ENCODE measurements at regions not wholly inside any gene's neighbourhood (a gene's known extent, or its start where the extent isn't known, plus 50 kb on each side); places are given as distances from the start of the nearest gene placed in this dataset.
"Not testable (repeated sequence)": the region's sequence is repeated elsewhere in the genome, so short reads cannot be mapped to it uniquely, and the experiment has no call there.

DNA sequence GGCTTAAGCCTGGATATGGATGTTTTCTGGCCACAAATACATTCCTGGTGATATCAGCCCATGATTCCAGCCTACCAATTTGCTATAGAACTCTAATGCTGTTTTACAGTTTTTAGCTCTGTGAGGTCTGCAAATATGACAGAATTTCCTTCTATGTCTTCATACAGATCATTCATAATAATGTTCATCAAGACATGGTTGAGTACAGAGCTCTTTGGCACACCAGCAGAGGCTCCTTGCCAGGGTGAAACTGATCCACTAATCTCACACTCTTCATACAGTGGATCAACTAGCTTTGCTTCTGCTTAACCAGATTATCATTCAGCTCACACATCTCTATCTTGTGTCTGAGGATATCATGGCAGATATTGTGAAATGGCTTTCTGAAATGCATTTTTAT is 672.1 kb downstream of the STK39 start:
- DNase-seq: no peak

- no peak for DNase-seq
Measured at GRCh38 chr2:167572883-167573619, 674.3 kb downstream of the STK39 start.

GRCh38 chr2:167570370-167570769 is 677.0 kb downstream of the STK39 start:
- no peak for DNase-seq

DNA sequence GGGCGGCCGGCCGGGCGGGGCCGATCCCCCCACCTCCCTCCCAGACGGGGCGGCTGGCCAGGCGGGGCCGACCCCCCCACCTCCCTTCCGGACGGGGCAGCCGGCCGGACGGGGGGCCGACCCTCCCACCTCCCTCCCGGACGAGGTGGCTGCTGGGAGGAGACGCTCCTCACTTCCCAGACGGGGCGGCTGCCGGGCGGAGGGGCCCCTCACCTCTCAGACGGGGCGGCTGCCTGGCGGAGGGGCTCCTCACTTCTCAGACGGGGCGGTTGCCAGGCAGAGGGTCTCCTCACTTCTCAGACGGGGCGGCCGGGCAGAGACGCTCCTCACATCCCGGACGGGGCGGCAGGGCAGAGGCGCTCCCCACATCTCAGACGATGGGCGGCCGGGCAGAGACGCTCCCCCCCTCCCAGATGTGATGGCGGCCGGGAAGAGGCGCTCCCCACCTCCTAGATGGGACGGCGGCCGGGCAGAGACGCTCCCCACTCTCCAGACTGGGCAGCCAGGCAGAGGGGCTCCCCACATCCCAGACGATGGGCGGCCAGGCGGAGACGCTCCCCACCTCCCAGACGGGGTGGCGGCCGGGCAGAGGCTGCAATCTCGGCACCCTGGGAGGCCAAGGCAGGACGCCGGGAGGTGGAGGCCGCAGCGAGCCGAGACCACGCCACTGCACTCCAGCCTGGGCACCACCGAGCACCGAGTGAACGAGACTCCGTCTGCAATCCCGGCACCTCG is 675.8 kb downstream of the XIRP2 start:
- not testable (repeated sequence) for DNase-seq

GRCh38 chr2:167558272-167558991 is 670.2 kb downstream of the XIRP2 start:
- DNase-seq: not testable (repeated sequence)

- DNase-seq: no peak
Measured at GRCh38 chr2:167555098-167555720, 666.9 kb downstream of the XIRP2 start.

DNA sequence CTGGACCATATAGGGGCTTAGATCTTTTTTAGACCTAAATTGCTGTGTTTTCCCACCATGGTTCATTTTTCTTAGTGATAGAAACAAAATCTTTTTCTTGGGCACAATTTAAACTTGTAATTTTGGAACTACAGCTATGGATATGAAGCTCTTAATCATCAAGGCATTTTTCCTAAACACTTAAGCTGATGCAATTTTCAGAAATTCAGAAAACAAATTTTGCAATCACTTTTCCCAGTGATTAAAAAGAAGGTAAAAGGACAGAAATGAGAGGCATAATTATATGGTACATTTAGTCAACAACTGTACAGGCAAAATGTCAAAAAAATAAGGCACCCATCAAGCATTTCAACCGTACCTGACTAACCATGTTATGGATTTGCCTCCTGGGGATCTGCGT is 665.4 kb downstream of the XIRP2 start:
- no peak for DNase-seq

- DNase-seq: no peak
Measured at GRCh38 chr2:167551416-167551815, 663.1 kb downstream of the XIRP2 start.

DNA sequence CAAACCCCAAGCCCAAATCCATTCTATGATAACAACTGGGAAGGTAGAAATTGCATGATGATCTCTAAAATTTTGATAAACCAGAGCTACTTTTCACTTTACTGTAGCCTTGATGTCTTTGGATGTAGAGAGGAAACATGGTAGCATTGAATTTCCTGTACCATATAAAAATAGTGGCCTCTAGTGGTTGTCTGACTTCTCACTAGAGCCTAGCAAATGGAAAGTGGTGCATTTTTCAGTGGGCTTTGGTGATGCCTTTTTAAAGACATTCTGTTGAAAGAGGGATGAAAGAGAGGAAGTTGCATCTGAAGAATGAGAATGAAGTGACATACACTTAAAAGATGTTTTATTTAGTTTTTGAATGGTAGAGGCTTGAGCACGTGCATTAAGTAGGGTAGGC is 662.2 kb downstream of the XIRP2 start:
- peak; percentile 1 for DNase-seq

- DNase-seq: no peak
Measured at GRCh38 chr2:167548396-167548795, 660.1 kb downstream of the XIRP2 start.

DNA sequence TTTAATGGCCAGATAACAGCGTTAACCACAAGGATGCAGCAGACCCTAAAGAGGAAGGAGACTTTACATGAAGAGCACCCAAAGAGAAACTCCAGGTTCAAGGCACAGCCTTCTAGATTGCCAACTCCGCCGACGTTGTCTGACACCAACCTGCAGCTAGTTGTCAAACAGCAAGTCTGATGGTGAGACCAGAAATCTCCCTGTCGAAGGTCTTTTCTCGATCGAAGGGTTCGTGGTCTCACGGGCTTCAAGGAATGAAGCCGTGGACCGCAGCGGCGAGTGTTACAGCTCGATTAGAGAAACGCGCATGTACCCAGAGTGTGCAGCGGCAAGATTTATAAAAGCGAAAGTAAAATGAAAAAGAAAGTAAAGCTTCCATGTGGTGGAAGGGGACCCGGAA is 656.3 kb downstream of the XIRP2 start:
- no peak for DNase-seq

DNA sequence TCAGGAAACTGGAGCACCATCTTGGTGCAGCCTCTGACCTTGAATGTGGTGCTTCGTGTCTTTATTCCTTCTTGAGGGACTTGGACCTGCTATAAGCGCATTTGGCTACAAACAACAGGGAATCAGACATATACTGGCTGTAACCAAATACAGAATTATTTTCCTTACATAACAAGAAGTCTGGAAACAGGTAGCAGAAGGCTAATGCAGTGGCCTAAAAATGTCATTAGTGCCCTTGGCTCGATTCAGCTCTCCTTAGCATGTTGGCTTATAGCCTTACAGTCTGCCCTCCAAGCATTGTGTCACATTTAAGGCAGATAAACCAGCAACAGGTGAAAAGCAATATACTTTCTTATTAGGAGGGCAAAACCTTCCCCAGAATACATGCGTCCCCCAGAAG is 655.4 kb downstream of the XIRP2 start:
- no peak for DNase-seq

DNA sequence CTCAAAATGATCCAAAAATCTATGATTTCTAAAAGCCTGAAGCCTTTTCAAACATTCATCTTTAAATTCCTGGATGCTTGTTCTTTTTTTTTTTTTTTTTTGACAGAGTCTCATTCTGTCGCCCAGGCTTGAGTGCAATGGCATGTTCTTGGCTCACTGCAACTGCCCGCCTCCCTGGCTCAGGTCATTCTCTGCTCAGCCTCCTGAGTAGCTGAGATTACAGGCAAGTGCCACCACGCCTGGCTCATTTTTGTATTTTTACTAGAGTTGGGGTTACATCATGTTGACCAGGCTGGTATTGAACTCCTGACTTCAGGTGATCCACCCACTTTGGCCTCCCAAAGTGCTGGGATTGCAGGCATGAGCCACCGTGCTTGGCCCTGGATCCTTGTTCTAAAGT is 649.5 kb downstream of the XIRP2 start:
- no peak for DNase-seq

GRCh38 chr2:167534443-167534842 is 646.2 kb downstream of the XIRP2 start:
- DNase-seq: no peak

DNA sequence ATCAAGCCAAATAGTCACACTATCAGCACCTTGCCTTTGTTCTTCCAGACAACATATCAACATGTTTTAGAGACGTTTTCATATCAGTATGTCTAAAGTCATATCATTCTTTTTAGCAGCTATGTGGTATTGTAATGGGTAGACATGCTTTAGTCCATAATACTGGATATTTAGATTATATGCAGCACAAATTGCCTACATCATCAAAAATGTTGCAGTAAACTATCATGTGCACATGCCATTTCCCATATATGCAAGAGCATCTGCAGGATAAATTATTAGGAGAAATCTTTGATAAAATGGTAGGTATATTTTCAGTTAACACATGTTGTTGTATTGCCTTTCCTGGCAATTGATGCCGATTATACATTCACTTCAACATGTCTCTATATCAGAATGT is 636.5 kb downstream of the XIRP2 start:
- no peak for DNase-seq

DNA sequence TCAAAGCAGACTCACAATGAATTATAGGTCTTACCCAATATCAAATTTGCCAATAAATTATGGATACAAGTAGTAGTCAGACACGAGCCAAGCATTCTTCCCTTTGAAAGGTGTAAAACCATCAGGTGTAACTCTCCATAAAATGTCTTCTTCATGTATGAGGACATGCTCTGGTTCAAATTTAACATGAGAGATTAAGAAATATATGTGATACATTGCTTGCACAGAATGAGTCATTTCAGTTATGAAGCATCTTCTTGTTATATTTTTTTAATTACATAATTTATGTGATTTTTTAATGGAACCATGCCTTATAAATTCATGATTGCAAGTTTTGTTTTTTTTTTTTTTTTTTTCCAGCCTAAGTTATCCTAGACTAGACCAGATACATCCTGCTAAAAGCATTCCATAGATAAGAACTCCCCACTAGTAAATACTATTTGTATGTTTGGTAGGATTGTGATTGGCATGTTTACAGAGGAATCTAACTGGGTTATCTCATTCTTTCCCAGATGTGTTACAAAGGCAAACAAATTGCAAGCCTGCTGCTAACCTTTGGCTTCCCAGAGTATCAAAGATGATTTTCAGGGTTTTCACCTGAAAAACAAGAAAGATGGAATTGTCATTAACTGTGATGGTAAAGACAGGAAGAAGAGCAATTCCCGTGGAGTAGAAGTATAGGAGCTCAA is 621.9 kb downstream of the XIRP2 start:
- no peak for DNase-seq

GRCh38 chr2:167509586-167509985 is 621.3 kb downstream of the XIRP2 start:
- DNase-seq: peak; percentile 65

DNA sequence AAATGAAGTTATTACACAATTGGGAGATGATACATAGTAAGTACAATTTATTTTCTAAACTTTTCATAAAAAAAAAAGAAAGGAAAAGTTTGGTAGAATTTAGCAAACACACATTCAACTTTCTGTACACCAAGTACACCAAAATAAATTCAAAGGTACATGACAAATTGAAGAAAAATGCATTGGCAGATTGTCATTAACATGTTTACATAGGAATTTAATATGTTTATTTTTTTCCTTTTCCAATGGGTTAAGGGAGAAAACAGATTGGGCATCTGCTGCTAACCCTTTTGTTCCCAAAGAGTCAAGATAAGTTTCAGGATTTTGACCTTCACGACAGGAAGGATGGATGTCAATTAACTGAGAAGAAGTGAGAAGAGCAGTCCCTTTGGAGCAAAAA is 620.4 kb downstream of the XIRP2 start:
- DNase-seq: no peak

DNA sequence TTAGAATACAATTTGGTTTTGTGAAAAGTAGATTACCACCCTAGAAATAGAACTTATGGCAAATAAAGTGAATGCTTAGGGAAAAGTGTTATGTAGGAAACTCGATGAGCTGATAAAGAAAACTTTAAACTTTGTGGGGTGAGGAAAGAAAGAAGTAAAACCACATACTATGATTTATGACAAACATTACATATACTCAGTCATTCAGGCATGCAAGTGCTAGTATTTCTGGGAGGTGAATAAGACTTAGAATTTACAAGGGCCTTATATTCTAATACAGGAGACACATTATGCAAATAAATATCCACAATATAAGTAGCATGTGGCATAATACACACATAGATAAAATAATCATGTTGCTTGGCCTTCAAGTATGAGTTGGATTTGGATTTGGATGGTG is 618.1 kb downstream of the XIRP2 start:
- no peak for DNase-seq

- DNase-seq: no peak
Measured at GRCh38 chr2:167504695-167505094, 616.4 kb downstream of the XIRP2 start.

- no peak for DNase-seq
Measured at GRCh38 chr2:167504061-167504460, 615.8 kb downstream of the XIRP2 start.

- DNase-seq: no peak
Measured at GRCh38 chr2:167501618-167502017, 613.3 kb downstream of the XIRP2 start.

- DNase-seq: no peak
Measured at GRCh38 chr2:167493862-167494261, 605.6 kb downstream of the XIRP2 start.

All from dermis blood vessel endothelial cell (primary cell).